CD4-positive, alpha-beta T cell treated with Interleukin-12 subunit alpha and Interleukin-12 subunit beta, for 1 hour (primary cell): ENCODE measurements at regions not wholly inside any gene's neighbourhood (a gene's known extent, or its start where the extent isn't known, plus 50 kb on each side); places are given as distances from the start of the nearest gene placed in this dataset.
"Not testable (repeated sequence)": the region's sequence is repeated elsewhere in the genome, so short reads cannot be mapped to it uniquely, and the experiment has no call there.

Experiments used
- DNase-seq: peaks from one replicate; pipeline ENCODE4 v3.0.0-alpha.2; 2020

- DNase-seq, result no peak
Measured at GRCh38 chr10:64529003-64529350, 1007.8 kb downstream of the REEP3 start.

- DNase-seq, result no peak
Measured at GRCh38 chr10:64534616-64535015, 1013.4 kb downstream of the REEP3 start.

- no peak for DNase-seq
Measured at GRCh38 chr10:64535131-64535867, 1014.1 kb downstream of the REEP3 start.

- DNase-seq, result no peak
Measured at GRCh38 chr10:64537112-64537511, 1015.9 kb downstream of the REEP3 start.

GRCh38 chr10:64537928-64538327, 1016.7 kb downstream of the REEP3 start:
- no peak for DNase-seq

GRCh38 chr10:64546073-64546472, 1024.9 kb downstream of the REEP3 start:
- DNase-seq, result no peak

- no peak for DNase-seq
Measured at GRCh38 chr10:64547168-64547567, 1026.0 kb downstream of the REEP3 start.

- no peak for DNase-seq
Measured at GRCh38 chr10:64555666-64556065, 1034.5 kb downstream of the REEP3 start.

- DNase-seq, result no peak
Measured at GRCh38 chr10:64558094-64558835, 1037.1 kb downstream of the REEP3 start.

- DNase-seq, result no peak
Measured at GRCh38 chr10:64571056-64571455, 1049.9 kb downstream of the REEP3 start.

- no peak for DNase-seq
Measured at GRCh38 chr10:64573623-64574325, 1052.6 kb downstream of the REEP3 start.

- no peak for DNase-seq
Measured at GRCh38 chr10:64574371-64574770, 1053.2 kb downstream of the REEP3 start.

- no peak for DNase-seq
Measured at GRCh38 chr10:64576497-64576896, 1055.3 kb downstream of the REEP3 start.

GRCh38 chr10:64578757-64579156, 1057.6 kb downstream of the REEP3 start:
- DNase-seq, result not testable (repeated sequence)

GRCh38 chr10:64586934-64587503, 1065.8 kb downstream of the REEP3 start:
- DNase-seq, result no peak

GRCh38 chr10:64594072-64594471, 1072.9 kb downstream of the REEP3 start:
- no peak for DNase-seq

GRCh38 chr10:64598600-64598999, 1077.4 kb downstream of the REEP3 start:
- DNase-seq, result no peak

GRCh38 chr10:64601298-64601697, 1080.1 kb downstream of the REEP3 start:
- no peak for DNase-seq

- DNase-seq, result no peak
Measured at GRCh38 chr10:64617085-64617484, 1095.9 kb downstream of the REEP3 start.

- no peak for DNase-seq
Measured at GRCh38 chr10:64619102-64619501, 1097.9 kb downstream of the REEP3 start.

- no peak for DNase-seq
Measured at GRCh38 chr10:64626924-64627323, 1105.7 kb downstream of the REEP3 start.

- DNase-seq, result no peak
Measured at GRCh38 chr10:64630534-64630933, 1109.3 kb downstream of the REEP3 start.

- no peak for DNase-seq
Measured at GRCh38 chr10:64635906-64636305, 1114.7 kb downstream of the REEP3 start.

GRCh38 chr10:64636461-64636860, 1115.3 kb downstream of the REEP3 start:
- DNase-seq, result no peak
